ENCODE measurements at regions not wholly inside any gene's neighbourhood (a gene's known extent, or its start where the extent isn't known, plus 50 kb on each side); places are given as distances from the start of the nearest gene placed in this dataset.

DNA sequence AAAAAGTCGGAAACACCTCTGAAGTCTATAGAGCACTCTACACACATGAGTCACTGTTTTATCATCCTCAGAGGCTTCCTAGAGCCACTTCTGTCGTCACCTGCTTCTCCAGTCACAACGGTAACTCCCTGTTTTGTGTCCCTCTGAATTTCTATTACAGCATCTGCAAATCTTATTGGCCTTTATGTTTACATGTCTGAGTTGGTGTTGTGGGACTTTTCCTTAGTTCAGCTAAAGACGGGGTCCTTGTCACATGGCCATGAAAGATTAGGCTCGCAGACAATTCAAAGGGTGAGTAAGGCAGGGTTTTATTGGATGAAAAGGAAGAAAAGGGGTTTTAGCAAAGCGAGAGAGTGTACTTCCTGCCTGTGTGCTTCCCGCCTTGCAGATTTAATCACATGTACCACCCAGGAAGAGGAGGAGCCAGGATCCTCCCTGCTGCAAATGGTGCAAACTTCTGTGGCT, 185.6 kb downstream of the LPIN1 start:
- no peaks in the 10 kb centered on the region for H3K27me3 Mint-ChIP-seq (ENCODE audit: insufficient read depth)
- no peak overlapping the region for H3K4me3 ChIP-seq (ENCODE audit: low read length)
- TF ChIP-seq CTCF (conservative IDR thresholded peaks at IDR 0.05), result no peak
- no peaks in the 10 kb centered on the region for H3K4me1 ChIP-seq (ENCODE audit: control insufficient read depth, insufficient read depth, low read length)
- no peaks in the 10 kb centered on the region for H3K36me3 Mint-ChIP-seq (ENCODE audit: low read depth)
- no peak overlapping the region for H3K27ac Mint-ChIP-seq
- no peak overlapping the region for H3K4me3 Mint-ChIP-seq
- WGBS, 2 experiments (ENCODE audit: insufficient coverage in 1 of 2, insufficient read length in 1 of 2), result 88 to 92% methylated on average over 4 to 7 of the region's 7 CpGs
- no peaks in the 10 kb centered on the region for H3K27me3 ChIP-seq (ENCODE audit: control insufficient read depth, insufficient read depth, low read length, poor library complexity, severe bottlenecking)
- H3K4me1 Mint-ChIP-seq, result no peaks in the 10 kb centered on the region
- H3K9ac ChIP-seq (ENCODE audit: extremely low read depth, low read length, poor library complexity, severe bottlenecking), result no peak overlapping the region
- H3K36me3 ChIP-seq (ENCODE audit: control insufficient read depth, insufficient read depth, low read length), result no peaks in the 10 kb centered on the region
- H3K27ac ChIP-seq (ENCODE audit: low read depth, low read length), result no peak overlapping the region
- H3K9me3 Mint-ChIP-seq, result no peaks in the 10 kb centered on the region
- H3K9me3 ChIP-seq (ENCODE audit: control insufficient read depth, low read length), result no peaks in the 10 kb centered on the region
- DNase-seq, result no peak

DNA sequence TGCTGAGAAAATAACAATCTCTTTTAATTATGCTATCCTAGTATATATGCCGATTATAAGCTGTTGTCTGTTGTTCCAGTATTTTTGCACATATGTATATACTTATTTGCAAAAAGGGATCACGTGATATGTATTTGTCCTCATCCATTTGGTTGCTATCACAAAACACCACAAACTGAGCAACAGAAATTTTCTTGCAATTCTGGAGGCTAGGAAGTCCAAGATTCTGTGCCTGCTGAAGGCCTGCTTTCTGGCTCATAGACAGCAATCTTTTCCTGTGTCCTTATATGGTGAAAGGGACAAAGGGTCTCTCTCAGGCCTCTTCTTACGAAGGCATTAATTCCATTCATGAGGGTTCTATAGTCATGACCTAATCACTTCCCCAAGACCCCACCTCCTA, 186.5 kb downstream of the LPIN1 start:
- Histone ChIP-seq H3K9me3 (ENCODE audit: control insufficient read depth, low read length) (no peaks in the 10 kb centered on the region), H3K4me3 (ENCODE audit: low read length) (no peak overlapping the region), H3K27me3 (ENCODE audit: control insufficient read depth, insufficient read depth, low read length, poor library complexity, severe bottlenecking) (no peaks in the 10 kb centered on the region), H3K4me1 (ENCODE audit: control insufficient read depth, insufficient read depth, low read length) (no peaks in the 10 kb centered on the region), H3K27ac (ENCODE audit: low read depth, low read length) (no peak overlapping the region), H3K36me3 (ENCODE audit: control insufficient read depth, insufficient read depth, low read length) (no peaks in the 10 kb centered on the region), H3K9ac (ENCODE audit: extremely low read depth, low read length, poor library complexity, severe bottlenecking) (no peak overlapping the region)
- Mint-ChIP-seq H3K4me3 (no peak overlapping the region), H3K4me1 (no peaks in the 10 kb centered on the region), H3K27me3 (ENCODE audit: insufficient read depth) (no peaks in the 10 kb centered on the region), H3K9me3 (no peaks in the 10 kb centered on the region), H3K27ac (no peak overlapping the region), H3K36me3 (ENCODE audit: low read depth) (no peaks in the 10 kb centered on the region)
- no peak for TF ChIP-seq CTCF (conservative IDR thresholded peaks at IDR 0.05)
- no peak for DNase-seq
- 87% methylated on average over 2 of the region's 3 CpGs; no CpG with 5 or more reads in 1 of the 2 experiments for WGBS, 2 experiments (ENCODE audit: insufficient coverage in 1 of 2, insufficient read length in 1 of 2)

GRCh38 chr2:11933854-11934253, 187.4 kb downstream of the LPIN1 start:
- TF ChIP-seq CTCF (conservative IDR thresholded peaks at IDR 0.05), result no peak
- 89% methylated on average over 3 of the region's 3 CpGs for WGBS, 2 experiments (ENCODE audit: insufficient coverage in 1 of 2, insufficient read length in 1 of 2)
- no peak overlapping the region for H3K4me3 Mint-ChIP-seq

More at GRCh38 chr2:11933854-11934253, 187.4 kb downstream of the LPIN1 start:
- DNase-seq, result no peak
- Histone ChIP-seq H3K9me3 (ENCODE audit: control insufficient read depth, low read length) (no peaks in the 10 kb centered on the region), H3K27me3 (ENCODE audit: control insufficient read depth, insufficient read depth, low read length, poor library complexity, severe bottlenecking) (no peaks in the 10 kb centered on the region), H3K4me3 (ENCODE audit: low read length) (no peak overlapping the region), H3K36me3 (ENCODE audit: control insufficient read depth, insufficient read depth, low read length) (no peaks in the 10 kb centered on the region), H3K27ac (ENCODE audit: low read depth, low read length) (no peak overlapping the region), H3K4me1 (ENCODE audit: control insufficient read depth, insufficient read depth, low read length) (no peaks in the 10 kb centered on the region), H3K9ac (ENCODE audit: extremely low read depth, low read length, poor library complexity, severe bottlenecking) (no peak overlapping the region)
- H3K27me3 Mint-ChIP-seq (ENCODE audit: insufficient read depth), result no peaks in the 10 kb centered on the region
- H3K36me3 Mint-ChIP-seq (ENCODE audit: low read depth), result no peaks in the 10 kb centered on the region
- no peak overlapping the region for H3K27ac Mint-ChIP-seq
- no peaks in the 10 kb centered on the region for H3K9me3 Mint-ChIP-seq
- H3K4me1 Mint-ChIP-seq, result no peaks in the 10 kb centered on the region

Measured in endodermal cell (in vitro differentiated cells).